ENCODE measurements at regions not wholly inside any gene's neighbourhood (a gene's known extent, or its start where the extent isn't known, plus 50 kb on each side); places are given as distances from the start of the nearest gene placed in this dataset.

GRCh38 chr5:29469581-29469980, 1723.9 kb upstream of the CDH6 start (continued):
- TF ChIP-seq CREB5 (CRISPR knock-in tag; IDR thresholded peaks at IDR 0.05; ENCODE audit: low read depth) (no peak), TCF4 (CRISPR knock-in tag; IDR thresholded peaks at IDR 0.05; ENCODE audit: borderline replicate concordance) (no peak), OSR1 (CRISPR knock-in tag; IDR thresholded peaks at IDR 0.05) (no peak), ZNF565 (CRISPR knock-in tag; conservative IDR thresholded peaks at IDR 0.05; ENCODE audit: low read depth) (no peak), ZC3H10 (CRISPR knock-in tag; IDR thresholded peaks at IDR 0.05) (no peak), POU6F1 (CRISPR knock-in tag; IDR thresholded peaks at IDR 0.05; ENCODE audit: borderline replicate concordance, low read depth) (no peak), ZFP30 (CRISPR knock-in tag; IDR thresholded peaks at IDR 0.05) (no peak), PPARA (CRISPR knock-in tag; IDR thresholded peaks at IDR 0.05; ENCODE audit: borderline replicate concordance) (no peak)

GRCh38 chr5:29462241-29462640, 1731.2 kb upstream of the CDH6 start:
- no peak for TF ChIP-seq ESRRG (CRISPR knock-in tag; IDR thresholded peaks at IDR 0.05)
- TF ChIP-seq GLIS3 (CRISPR knock-in tag; IDR thresholded peaks at IDR 0.05), result no peak
- TF ChIP-seq ZC3H10 (CRISPR knock-in tag; IDR thresholded peaks at IDR 0.05), result no peak
- no peak for TF ChIP-seq ZNF565 (CRISPR knock-in tag; conservative IDR thresholded peaks at IDR 0.05; ENCODE audit: low read depth)
- no peak for TF ChIP-seq ISL1 (CRISPR knock-in tag; IDR thresholded peaks at IDR 0.05)
- no peak for TF ChIP-seq ZFP3 (CRISPR knock-in tag; IDR thresholded peaks at IDR 0.05)
- TF ChIP-seq POU6F1 (CRISPR knock-in tag; IDR thresholded peaks at IDR 0.05; ENCODE audit: borderline replicate concordance, low read depth), result no peak
- no peak for TF ChIP-seq TSHZ2 (CRISPR knock-in tag; IDR thresholded peaks at IDR 0.05)
- TF ChIP-seq RARB (CRISPR knock-in tag; IDR thresholded peaks at IDR 0.05), result no peak
- TF ChIP-seq ARNTL (CRISPR knock-in tag; IDR thresholded peaks at IDR 0.05; ENCODE audit: borderline replicate concordance, low read depth), result no peak
- no peak for TF ChIP-seq OSR1 (CRISPR knock-in tag; IDR thresholded peaks at IDR 0.05)
- no peak for TF ChIP-seq ZFP30 (CRISPR knock-in tag; IDR thresholded peaks at IDR 0.05)
- TF ChIP-seq CSDC2 (CRISPR knock-in tag; IDR thresholded peaks at IDR 0.05), result no peak
- no peak for TF ChIP-seq TCF4 (CRISPR knock-in tag; IDR thresholded peaks at IDR 0.05; ENCODE audit: borderline replicate concordance)
- no peak for TF ChIP-seq BACH2 (CRISPR knock-in tag; IDR thresholded peaks at IDR 0.05; ENCODE audit: borderline replicate concordance)
- no peak for TF ChIP-seq TOX (CRISPR knock-in tag; IDR thresholded peaks at IDR 0.05; ENCODE audit: borderline replicate concordance)
- no peak for TF ChIP-seq CSRNP3 (CRISPR knock-in tag; IDR thresholded peaks at IDR 0.05)
- no peak for TF ChIP-seq ZNF8 (CRISPR knock-in tag; IDR thresholded peaks at IDR 0.05)
- ATAC-seq, result no peak

- no peak for ATAC-seq
- TF ChIP-seq TCF4 (CRISPR knock-in tag; IDR thresholded peaks at IDR 0.05; ENCODE audit: borderline replicate concordance) (no peak), ISL1 (CRISPR knock-in tag; IDR thresholded peaks at IDR 0.05) (no peak), ZC3H10 (CRISPR knock-in tag; IDR thresholded peaks at IDR 0.05) (no peak), SNAI2 (CRISPR knock-in tag; IDR thresholded peaks at IDR 0.05) (no peak), TOX (CRISPR knock-in tag; IDR thresholded peaks at IDR 0.05; ENCODE audit: borderline replicate concordance) (no peak), PATZ1 (CRISPR knock-in tag; IDR thresholded peaks at IDR 0.05; ENCODE audit: borderline replicate concordance) (no peak), POU6F1 (CRISPR knock-in tag; IDR thresholded peaks at IDR 0.05; ENCODE audit: borderline replicate concordance, low read depth) (no peak), CREB5 (CRISPR knock-in tag; IDR thresholded peaks at IDR 0.05; ENCODE audit: low read depth) (no peak)
Observed at GRCh38 chr5:29460971-29461559, 1732.4 kb upstream of the CDH6 start.

Measured in SK-N-SH treated with all-trans-retinoic acid at 6 μM for 48 hours (cell line).